Keratinocyte (primary cell): ENCODE measurements at regions not wholly inside any gene's neighbourhood (a gene's known extent, or its start where the extent isn't known, plus 50 kb on each side); places are given as distances from the start of the nearest gene placed in this dataset.

Experiments
- EZH2 ChIP-seq: IDR thresholded peaks from one replicate; pipeline ENCODE4 v1.6.1; 2012; ENCODE audit warnings: inconsistent platforms, mild to moderate bottlenecking, low read length, moderate library complexity
- TF ChIP-seq, protein P1 (sequence below), 3 experiments: IDR thresholded peaks in 1 of 3; conservative IDR thresholded peaks in 1 of 3; optimal IDR thresholded peaks in 1 of 3; 2 replicates in 2 of 3; 3 replicates in 1 of 3; pipeline versions ENCODE3 to v1.5.1; 2011; ENCODE audit warnings: low read length in 3 of 3, mild to moderate bottlenecking in 3 of 3, moderate library complexity in 2 of 3, control low read depth in 1 of 3, inconsistent platforms in 1 of 3; ENCODE audit not compliant: insufficient read depth in 2 of 3; ENCODE audit errors: extremely low read depth in 1 of 3

- TF ChIP-seq, protein P1, sequence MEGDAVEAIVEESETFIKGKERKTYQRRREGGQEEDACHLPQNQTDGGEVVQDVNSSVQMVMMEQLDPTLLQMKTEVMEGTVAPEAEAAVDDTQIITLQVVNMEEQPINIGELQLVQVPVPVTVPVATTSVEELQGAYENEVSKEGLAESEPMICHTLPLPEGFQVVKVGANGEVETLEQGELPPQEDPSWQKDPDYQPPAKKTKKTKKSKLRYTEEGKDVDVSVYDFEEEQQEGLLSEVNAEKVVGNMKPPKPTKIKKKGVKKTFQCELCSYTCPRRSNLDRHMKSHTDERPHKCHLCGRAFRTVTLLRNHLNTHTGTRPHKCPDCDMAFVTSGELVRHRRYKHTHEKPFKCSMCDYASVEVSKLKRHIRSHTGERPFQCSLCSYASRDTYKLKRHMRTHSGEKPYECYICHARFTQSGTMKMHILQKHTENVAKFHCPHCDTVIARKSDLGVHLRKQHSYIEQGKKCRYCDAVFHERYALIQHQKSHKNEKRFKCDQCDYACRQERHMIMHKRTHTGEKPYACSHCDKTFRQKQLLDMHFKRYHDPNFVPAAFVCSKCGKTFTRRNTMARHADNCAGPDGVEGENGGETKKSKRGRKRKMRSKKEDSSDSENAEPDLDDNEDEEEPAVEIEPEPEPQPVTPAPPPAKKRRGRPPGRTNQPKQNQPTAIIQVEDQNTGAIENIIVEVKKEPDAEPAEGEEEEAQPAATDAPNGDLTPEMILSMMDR (optimal IDR thresholded peaks at IDR 0.05 in 1 of 3, IDR thresholded peaks at IDR 0.05 in 1 of 3, conservative IDR thresholded peaks at IDR 0.05 in 1 of 3; ENCODE audit: extremely low read depth in 1 of 3, insufficient read depth in 2 of 3, low read length in 3 of 3), result no peak
- no peak for TF ChIP-seq EZH2
Measured at GRCh38 chr4:158966091-158966490, 136.8 kb upstream of the RAPGEF2 start.
